ENCODE measurements at regions not wholly inside any gene's neighbourhood (a gene's known extent, or its start where the extent isn't known, plus 50 kb on each side); places are given as distances from the start of the nearest gene placed in this dataset.

GRCh38 chr5:163912046-163912445 is 406.6 kb downstream of the MAT2B start:
- Mint-ChIP-seq H3K4me1 (peaks cover 79% of the 10 kb centered on the region), H3K27me3 (no peaks in the 10 kb centered on the region), H3K9me3 (ENCODE audit: insufficient read depth) (peaks cover 2% of the 10 kb centered on the region), H3K27ac (peak overlapping the region; percentile 78), H3K4me3 (no peak overlapping the region)
- POLR2A ChIA-PET, result interaction anchor here (0.7 kb wide), 1 partner anchor 403 kb away, joined by 3 read pairs; no protein-coding TSS in a partner anchor
- no peaks in the 10 kb centered on the region for H3K27me3 ChIP-seq (replicated peaks in 1 of 4; ENCODE audit: control extremely low read depth in 1 of 4, control insufficient read depth in 3 of 4, insufficient read depth in 4 of 4, low read length in 3 of 4)
- peaks cover 65 to 67% of the 10 kb centered on the region in 2 donors for H3K4me1 ChIP-seq (ENCODE audit: control insufficient read depth in 2 of 2, insufficient read depth in 2 of 2, low read length in 2 of 2)
- H2AFZ ChIP-seq (ENCODE audit: insufficient read depth, low read depth, low read length, poor library complexity, severe bottlenecking), result no peak overlapping the region
- DNase-seq (no peak), ATAC-seq (ENCODE audit: low read depth) (no peak)
- no peak overlapping the region for H3K4me3 ChIP-seq (ENCODE audit: control extremely low read depth in 1 of 5, extremely low read depth in 1 of 5, insufficient read depth in 1 of 5, low read depth in 2 of 5, low read length in 4 of 5)
- no peaks in the 10 kb centered on the region for H3K36me3 ChIP-seq (replicated peaks in 1 of 2; ENCODE audit: control extremely low read depth in 1 of 2, control insufficient read depth in 1 of 2, extremely low read depth in 1 of 2, insufficient read depth in 2 of 2, low read length in 1 of 2)
- H3K27ac ChIP-seq (ENCODE audit: low read length in 2 of 2), result peak overlapping the region in 1 of 2 donors; percentile 96
- intact Hi-C loops (cut with micrococcal nuclease), result loop anchor here (5.0 to 10.0 kb wide), 3 partner anchors 40 to 477 kb away; partner anchors contain the start of gene CCNG1
- peaks cover 0 to 3% (median under 1%) of the 10 kb centered on the region in 3 donors for H3K9me3 ChIP-seq (ENCODE audit: control extremely low read depth in 1 of 3, control insufficient read depth in 2 of 3, insufficient read depth in 1 of 3, low read length in 2 of 3)
- H3K79me2 ChIP-seq (ENCODE audit: control insufficient read depth, insufficient read depth, low read length), result no peaks in the 10 kb centered on the region
- TF ChIP-seq CTCF (IDR thresholded peaks at IDR 0.05) (no peak), EZH2 (IDR thresholded peaks at IDR 0.05; ENCODE audit: borderline replicate concordance, insufficient read depth, low read depth, low read length, poor library complexity, severe bottlenecking) (no peak)
- CTCF ChIA-PET, result interaction anchor here (1.4 to 6.8 kb wide), 4 partner anchors 11 to 592 kb away, joined by 4 to 37 read pairs (median 6); no protein-coding TSS in a partner anchor
- no peaks in the 10 kb centered on the region for H4K20me1 ChIP-seq (ENCODE audit: control insufficient read depth, insufficient read depth, low read length, poor library complexity, severe bottlenecking)
- 100% methylated on average over 1 of the region's 4 CpGs for WGBS (ENCODE audit: insufficient coverage)
- no peak overlapping the region for H3K4me2 ChIP-seq (replicated peaks; ENCODE audit: low read depth, low read length, poor library complexity, severe bottlenecking)
- no peak overlapping the region for H3K9ac ChIP-seq (ENCODE audit: low read length)

GRCh38 chr5:163913548-163913947 is 408.1 kb downstream of the MAT2B start:
- peaks cover 59 to 62% of the 10 kb centered on the region in 2 donors for H3K4me1 ChIP-seq (ENCODE audit: control insufficient read depth in 2 of 2, insufficient read depth in 2 of 2, low read length in 2 of 2)
- ChIA-PET CTCF (interaction anchor here (0.7 to 6.8 kb wide), 8 partner anchors 15 to 591 kb away, joined by 3 to 37 read pairs (median 4); no protein-coding TSS in a partner anchor), POLR2A (no interaction called here)
- Mint-ChIP-seq H3K9me3 (ENCODE audit: insufficient read depth) (peaks cover 12% of the 10 kb centered on the region), H3K4me1 (peaks cover 78% of the 10 kb centered on the region), H3K27ac (peak overlapping the region; percentile 78), H3K4me3 (no peak overlapping the region), H3K27me3 (no peaks in the 10 kb centered on the region)
- peak overlapping the region; percentile 89 for H3K4me2 ChIP-seq (replicated peaks; ENCODE audit: low read depth, low read length, poor library complexity, severe bottlenecking)
- peak; percentile 36 for DNase-seq
- no peaks in the 10 kb centered on the region for H4K20me1 ChIP-seq (ENCODE audit: control insufficient read depth, insufficient read depth, low read length, poor library complexity, severe bottlenecking)
- intact Hi-C loops (cut with micrococcal nuclease), result loop anchor here (5.0 to 10.0 kb wide), 3 partner anchors 41 to 479 kb away; partner anchors contain the start of gene CCNG1
- peak overlapping the region; percentile 96 to 97 for H3K27ac ChIP-seq (ENCODE audit: low read length in 2 of 2)
- H3K9me3 ChIP-seq (ENCODE audit: control extremely low read depth in 1 of 3, control insufficient read depth in 2 of 3, insufficient read depth in 1 of 3, low read length in 2 of 3), result peaks cover 3 to 8% (median 5%) of the 10 kb centered on the region in 3 donors
- TF ChIP-seq CTCF (IDR thresholded peaks at IDR 0.05), result peak; percentile 50
- TF ChIP-seq EZH2 (IDR thresholded peaks at IDR 0.05; ENCODE audit: borderline replicate concordance, insufficient read depth, low read depth, low read length, poor library complexity, severe bottlenecking), result no peak
- H3K27me3 ChIP-seq (replicated peaks in 1 of 4; ENCODE audit: control extremely low read depth in 1 of 4, control insufficient read depth in 3 of 4, insufficient read depth in 4 of 4, low read length in 3 of 4), result no peaks in the 10 kb centered on the region
- H3K79me2 ChIP-seq (ENCODE audit: control insufficient read depth, insufficient read depth, low read length), result no peaks in the 10 kb centered on the region
- 80% methylated on average over 1 of the region's 3 CpGs for WGBS (ENCODE audit: insufficient coverage)
- no peak for ATAC-seq (ENCODE audit: low read depth)
- H2AFZ ChIP-seq (ENCODE audit: insufficient read depth, low read depth, low read length, poor library complexity, severe bottlenecking), result no peak overlapping the region
- H3K4me3 ChIP-seq (ENCODE audit: control extremely low read depth in 1 of 5, extremely low read depth in 1 of 5, insufficient read depth in 1 of 5, low read depth in 2 of 5, low read length in 4 of 5), result no peak overlapping the region
- H3K9ac ChIP-seq (ENCODE audit: low read length), result peak overlapping the region; percentile 66
- no peaks in the 10 kb centered on the region for H3K36me3 ChIP-seq (replicated peaks in 1 of 2; ENCODE audit: control extremely low read depth in 1 of 2, control insufficient read depth in 1 of 2, extremely low read depth in 1 of 2, insufficient read depth in 2 of 2, low read length in 1 of 2)
